Right cardiac atrium (tissue), 5 donors: ENCODE measurements at regions not wholly inside any gene's neighbourhood (a gene's known extent, or its start where the extent isn't known, plus 50 kb on each side); places are given as distances from the start of the nearest gene placed in this dataset.

Experiments
- ATAC-seq, 2 donors: fragments of 200-7000 bp; cut with Tn5 transposase; one replicate each; pipeline versions ENCODE4 v1.8.0 to v1.9.1; 2020; ENCODE audit warnings: moderate library complexity in 2 of 2, mild to moderate bottlenecking in 1 of 2
- DNase-seq, 3 donors: peaks; one replicate each; pipeline ENCODE4 v3.0.0-alpha.2; 2020
- H3K27ac ChIP-seq: one replicate; pipeline ENCODE4 v1.5.1; 2013; ENCODE audit warnings: mild to moderate bottlenecking, low read length, control low read depth, moderate library complexity
- H3K27me3 ChIP-seq: one replicate; pipeline ENCODE4 v1.6.1; 2013; ENCODE audit not compliant: control insufficient read depth, insufficient read depth
- H3K4me1 ChIP-seq: one replicate; pipeline ENCODE4 v1.6.1; 2013; ENCODE audit warnings: low read length; ENCODE audit not compliant: control insufficient read depth, insufficient read depth
- H3K4me3 ChIP-seq: one replicate; pipeline ENCODE4 v1.5.1; 2013; ENCODE audit warnings: low read length, control low read depth
- H3K9me3 ChIP-seq: one replicate; pipeline ENCODE4 v1.6.1; 2013; ENCODE audit warnings: low read length; ENCODE audit not compliant: control insufficient read depth
- WGBS: extraction: QIAGEN DNeasy Blood & Tissue Kit; methylation state at CpG from one replicate; pipeline ENCODE4 v1.1.7; 2013; 5-methylcytosine and 5-hydroxymethylcytosine counted together
- intact Hi-C, 4 donors: fragments of 100-400 bp; cut with DNase I; formaldehyde crosslinking; loops; one replicate each; pipeline versions ENCODE4 v1.11.0 to v1.14.0; 2022 to 2023
- donor health status: healthy with polysubstance abuse.
- donor health status: DM: no; HTN: yes; CAD: no.
- donor health status: DM: no; HTN: no; CAD: no.
- donor health status: DM: no; HTN: yes; CAD: no; lungs with severe emphysema.
- donor health status: DM: yes; HTN: yes; CAD: no.

- Histone ChIP-seq H3K9me3 (no peaks in the 10 kb centered on the region), H3K27me3 (no peaks in the 10 kb centered on the region), H3K27ac (no peak overlapping the region), H3K4me3 (no peak overlapping the region), H3K4me1 (no peaks in the 10 kb centered on the region)
- intact Hi-C loops, result no loop called here
- DNase-seq (no peak), ATAC-seq (no peak)
- 77% methylated on average over 3 of the region's 3 CpGs for WGBS
These were observed 1842.3 kb upstream of the CDH6 start for GRCh38 chr5:29351170-29351569.

GRCh38 chr5:29337030-29337429 is 1856.5 kb upstream of the CDH6 start:
- H3K4me1 ChIP-seq, result no peaks in the 10 kb centered on the region
- intact Hi-C loops, result no loop called here
- H3K27ac ChIP-seq, result no peak overlapping the region
- H3K9me3 ChIP-seq, result peaks cover 5% of the 10 kb centered on the region
- ATAC-seq, result no peak
- no peak overlapping the region for H3K4me3 ChIP-seq
- H3K27me3 ChIP-seq, result no peaks in the 10 kb centered on the region
- no peak for DNase-seq
- 74% methylated on average over 2 of the region's 2 CpGs for WGBS

DNA sequence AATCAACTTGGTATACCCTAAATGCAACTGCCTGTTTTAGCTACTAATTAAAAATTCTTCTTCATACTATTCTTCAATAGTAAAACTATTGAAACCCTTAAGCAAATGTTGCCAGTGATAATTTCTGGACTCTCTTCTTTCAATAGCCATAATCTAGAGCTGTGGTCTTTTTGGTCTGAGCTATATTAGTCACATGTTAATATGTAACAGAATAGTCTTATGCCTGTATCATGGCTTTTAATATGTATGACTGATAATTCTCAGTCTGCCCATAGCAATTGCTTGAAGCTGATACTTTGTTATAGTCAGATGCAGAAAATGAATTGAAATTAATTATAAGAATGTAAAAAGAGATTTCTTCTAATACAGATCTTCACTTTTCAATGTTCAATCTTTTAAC is 1871.9 kb upstream of the CDH6 start:
- no peaks in the 10 kb centered on the region for H3K27me3 ChIP-seq
- no peaks in the 10 kb centered on the region for H3K9me3 ChIP-seq
- H3K27ac ChIP-seq, result no peak overlapping the region
- H3K4me1 ChIP-seq, result no peaks in the 10 kb centered on the region
- no peak for ATAC-seq
- H3K4me3 ChIP-seq, result no peak overlapping the region
- no peak for DNase-seq
- intact Hi-C loops, result no loop called here

DNA sequence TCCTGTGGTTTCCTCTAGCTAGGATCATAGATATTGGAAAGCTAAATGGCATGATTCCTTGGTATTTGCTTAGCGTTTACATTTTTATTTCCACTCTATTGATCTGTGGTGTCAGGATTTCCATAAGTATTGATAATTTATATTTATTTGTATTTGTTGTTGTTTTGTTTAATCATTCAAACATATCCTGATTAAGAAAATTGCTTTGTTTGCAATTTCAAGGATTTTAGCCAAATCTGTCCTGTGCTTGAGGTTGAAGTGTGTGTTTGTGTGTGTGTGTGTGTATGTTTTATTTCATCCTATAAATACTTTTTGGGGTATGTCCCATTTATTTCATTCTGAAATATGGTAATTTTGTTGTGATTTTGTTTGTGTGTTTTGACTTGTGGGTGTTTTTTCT is 1884.1 kb upstream of the CDH6 start:
- Histone ChIP-seq H3K27ac (no peak overlapping the region), H3K9me3 (peaks cover 2% of the 10 kb centered on the region), H3K27me3 (no peaks in the 10 kb centered on the region), H3K4me1 (no peaks in the 10 kb centered on the region), H3K4me3 (no peak overlapping the region)
- no peak for ATAC-seq
- intact Hi-C loops, result no loop called here
- WGBS, result 88% methylated on average over 1 of the region's 1 CpG
- no peak for DNase-seq

DNA sequence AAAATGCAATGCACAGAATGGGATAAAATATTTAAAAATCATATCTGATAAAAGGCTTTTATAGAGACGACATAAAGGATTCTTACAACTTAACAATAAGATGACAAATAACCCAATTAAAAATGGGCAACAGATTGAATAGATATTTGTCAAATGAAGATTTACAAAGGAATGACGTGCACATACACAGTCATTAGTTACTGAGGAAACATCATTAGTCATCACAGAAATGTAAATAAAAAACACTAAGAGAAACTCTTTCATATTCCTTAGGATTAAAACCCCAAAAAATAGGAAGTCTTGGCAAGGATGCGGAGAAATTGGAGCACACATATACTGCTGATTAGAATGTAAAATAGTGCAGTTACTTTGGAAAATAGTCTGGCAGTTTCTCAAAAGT is 1886.0 kb upstream of the CDH6 start:
- intact Hi-C loops, result no loop called here
- Histone ChIP-seq H3K27ac (no peak overlapping the region), H3K9me3 (peaks cover 2% of the 10 kb centered on the region), H3K4me1 (no peaks in the 10 kb centered on the region), H3K4me3 (no peak overlapping the region), H3K27me3 (no peaks in the 10 kb centered on the region)
- ATAC-seq, result no peak
- 48% methylated on average over 3 of the region's 3 CpGs for WGBS
- no peak for DNase-seq

- WGBS, result 72% methylated on average over 3 of the region's 3 CpGs
- Histone ChIP-seq H3K4me3 (no peak overlapping the region), H3K27me3 (no peaks in the 10 kb centered on the region), H3K9me3 (peaks cover 4% of the 10 kb centered on the region), H3K4me1 (no peaks in the 10 kb centered on the region), H3K27ac (no peak overlapping the region)
- intact Hi-C loops, result no loop called here
- DNase-seq (no peak), ATAC-seq (no peak)
These were observed 1888.9 kb upstream of the CDH6 start for GRCh38 chr5:29304545-29304944.

DNA sequence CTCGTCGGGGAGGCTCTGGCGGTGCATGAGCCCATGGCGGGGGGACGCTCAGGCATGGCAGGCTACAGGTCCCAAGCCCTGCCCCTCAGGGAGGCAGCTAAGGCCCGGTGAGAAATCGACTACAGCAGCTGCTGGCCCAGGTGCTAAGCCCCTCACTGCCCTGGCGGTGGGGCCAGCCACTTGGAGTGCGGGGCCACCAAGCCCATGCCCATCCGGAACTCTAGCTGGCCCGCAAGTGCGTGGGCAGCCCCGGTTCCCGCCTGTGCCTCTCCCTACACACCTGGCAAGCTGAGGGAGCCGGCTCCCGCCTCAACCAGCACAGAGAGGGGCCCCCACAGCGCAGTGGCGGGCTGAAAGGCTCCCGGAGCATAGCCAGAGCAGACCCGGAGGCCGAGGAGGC is 1896.9 kb upstream of the CDH6 start:
- intact Hi-C loops, result no loop called here
- ATAC-seq (no peak), DNase-seq (peak in 1 of 3 donors; percentile 32)
- 86% methylated on average over 21 of the region's 21 CpGs for WGBS
- Histone ChIP-seq H3K4me1 (no peaks in the 10 kb centered on the region), H3K4me3 (no peak overlapping the region), H3K27me3 (no peaks in the 10 kb centered on the region), H3K9me3 (peaks cover 2% of the 10 kb centered on the region), H3K27ac (no peak overlapping the region)

DNA sequence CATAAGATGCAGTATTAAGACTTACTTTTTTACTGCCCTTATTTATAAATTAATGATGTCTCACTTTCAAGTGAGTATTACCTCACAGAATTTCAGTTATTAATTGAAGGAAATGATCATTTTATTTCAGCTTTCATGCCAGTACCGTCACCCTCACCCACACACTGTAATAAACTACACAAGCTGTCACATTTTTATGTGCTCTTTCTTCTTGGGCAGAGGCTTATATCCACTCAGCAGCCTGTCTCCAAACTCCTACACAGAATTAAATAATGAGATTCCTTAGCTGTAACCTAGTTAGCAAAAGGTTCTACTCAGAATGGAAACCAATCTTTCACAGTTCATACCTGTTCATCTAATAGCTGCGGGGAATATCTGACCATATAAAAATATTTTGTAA is 1915.8 kb upstream of the CDH6 start:
- H3K27me3 ChIP-seq, result no peaks in the 10 kb centered on the region
- H3K27ac ChIP-seq, result no peak overlapping the region
- H3K4me1 ChIP-seq, result no peaks in the 10 kb centered on the region
- ATAC-seq, result no peak
- WGBS, result 69% methylated on average over 2 of the region's 2 CpGs
- no peak for DNase-seq
- no peak overlapping the region for H3K4me3 ChIP-seq
- no peaks in the 10 kb centered on the region for H3K9me3 ChIP-seq
- intact Hi-C loops, result no loop called here

DNA sequence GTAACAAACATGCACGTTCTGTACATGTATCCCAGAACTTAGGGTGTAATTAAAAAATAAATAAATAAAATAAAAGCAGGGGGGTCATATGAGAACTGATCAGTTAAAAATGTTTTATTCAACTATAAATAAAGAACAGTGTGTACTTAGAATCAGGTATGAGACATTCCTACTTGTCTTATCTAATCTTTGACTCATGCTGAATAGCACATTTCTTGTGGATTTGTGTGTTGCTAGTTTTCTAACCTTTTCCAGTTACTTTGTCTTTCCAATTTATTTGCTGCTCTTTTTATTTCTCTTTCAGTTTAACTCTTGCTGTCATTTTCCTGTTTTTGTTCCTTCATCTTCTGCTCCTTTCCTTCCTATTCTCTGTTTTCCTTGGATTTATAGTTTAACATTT is 1917.1 kb upstream of the CDH6 start:
- Histone ChIP-seq H3K9me3 (no peaks in the 10 kb centered on the region), H3K27me3 (no peaks in the 10 kb centered on the region), H3K4me3 (no peak overlapping the region), H3K4me1 (no peaks in the 10 kb centered on the region), H3K27ac (no peak overlapping the region)
- no peak for DNase-seq
- intact Hi-C loops, result no loop called here
- ATAC-seq, result no peak
- WGBS, result 93% methylated on average over 1 of the region's 1 CpG

DNA sequence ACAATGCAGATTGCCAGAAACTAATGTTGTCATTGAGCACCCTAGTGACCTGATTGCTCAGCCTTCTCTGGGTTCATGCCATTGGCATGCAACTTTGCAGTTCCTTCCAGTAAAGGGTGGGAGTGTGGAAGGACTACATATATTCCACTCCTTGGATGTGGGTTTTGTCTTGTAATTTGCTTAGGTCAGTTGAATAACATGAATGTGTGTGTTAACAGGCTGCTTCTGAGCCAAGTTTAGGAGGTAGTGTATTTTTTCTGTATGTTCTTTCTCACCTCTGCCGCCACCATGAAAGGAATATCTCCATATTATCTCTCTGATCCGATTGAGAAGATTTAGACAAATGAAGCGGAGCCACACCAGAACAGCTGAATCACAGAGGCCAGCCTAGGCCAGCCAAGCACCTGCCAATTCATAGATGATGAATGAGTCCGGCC is 1929.6 kb upstream of the CDH6 start:
- no peak overlapping the region for H3K27ac ChIP-seq
- no peaks in the 10 kb centered on the region for H3K27me3 ChIP-seq
- intact Hi-C loops, result no loop called here
- no peak for ATAC-seq
- no peak for DNase-seq
- H3K4me3 ChIP-seq, result no peak overlapping the region
- H3K4me1 ChIP-seq, result no peaks in the 10 kb centered on the region
- 76% methylated on average over 4 of the region's 4 CpGs for WGBS
- peaks cover 3% of the 10 kb centered on the region for H3K9me3 ChIP-seq

DNA sequence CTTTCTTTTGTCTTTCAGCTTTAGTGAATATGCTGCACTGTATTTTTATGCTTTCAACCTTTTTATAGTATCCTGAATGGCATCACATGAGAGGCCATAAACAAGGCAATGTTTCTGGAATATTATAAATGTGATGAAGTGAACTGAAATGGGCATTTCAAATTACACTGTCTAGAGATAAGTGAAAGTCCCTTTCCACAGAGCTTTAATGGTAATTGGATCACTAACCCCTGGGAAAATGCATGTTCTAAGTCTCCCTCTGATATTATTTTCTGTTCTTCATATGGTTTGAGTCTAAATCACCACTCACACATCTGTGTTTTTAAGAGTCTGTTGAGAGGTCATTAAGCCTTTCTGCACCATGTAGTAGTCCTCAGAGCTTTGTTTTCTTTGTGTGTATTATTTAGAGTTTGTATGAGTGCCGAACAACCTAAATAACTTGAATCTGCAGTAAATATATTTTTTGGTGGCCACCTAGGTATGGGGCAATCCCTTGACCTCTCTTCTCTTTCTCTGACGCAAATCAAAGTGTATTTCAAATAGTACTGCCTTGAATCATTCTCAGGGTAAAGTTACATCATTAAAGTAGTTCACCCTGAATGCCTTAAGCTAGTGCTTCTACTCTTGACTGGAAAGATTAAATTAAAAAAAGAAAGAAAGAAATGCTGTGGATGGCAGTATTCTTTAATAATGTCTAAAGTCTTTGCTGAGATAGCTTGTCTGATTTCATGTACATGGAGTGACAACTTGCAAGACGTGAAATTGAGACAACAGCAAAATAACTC is 1931.0 kb upstream of the CDH6 start:
- Histone ChIP-seq H3K27me3 (no peaks in the 10 kb centered on the region), H3K4me3 (no peak overlapping the region), H3K4me1 (no peaks in the 10 kb centered on the region), H3K27ac (no peak overlapping the region), H3K9me3 (peaks cover 3% of the 10 kb centered on the region)
- DNase-seq (no peak), ATAC-seq (no peak)
- WGBS, result 66% methylated on average over 3 of the region's 3 CpGs
- intact Hi-C loops, result no loop called here

GRCh38 chr5:29261213-29261612 is 1932.3 kb upstream of the CDH6 start:
- H3K27ac ChIP-seq, result no peak overlapping the region
- no peak overlapping the region for H3K4me3 ChIP-seq
- H3K4me1 ChIP-seq, result no peaks in the 10 kb centered on the region
- H3K27me3 ChIP-seq, result no peaks in the 10 kb centered on the region
- ATAC-seq (no peak), DNase-seq (no peak)
- H3K9me3 ChIP-seq, result peaks cover 3% of the 10 kb centered on the region
- WGBS, result 62% methylated on average over 1 of the region's 1 CpG
- intact Hi-C loops, result no loop called here
